ENCODE measurements at regions not wholly inside any gene's neighbourhood (a gene's known extent, or its start where the extent isn't known, plus 50 kb on each side); places are given as distances from the start of the nearest gene placed in this dataset.

- in situ Hi-C loops (cut with HindIII; ENCODE audit: low pct_unique_long_range_greater_than_20kb, low sequenced_read_pairs) = no loop called here
- TF ChIP-seq POLR2AphosphoS5 (IDR thresholded peaks at IDR 0.05; ENCODE audit: low read depth, low read length) (no peak), REST (IDR thresholded peaks at IDR 0.05; ENCODE audit: insufficient read depth in 1 of 2, low read depth in 2 of 2, low read length in 1 of 2) (no peak)
- ChIA-PET POLR2A (no interaction called here), CTCF (interaction anchor here (0.5 kb wide), 1 partner anchor 951 kb away, joined by 3 read pairs; no protein-coding TSS in a partner anchor)
- Histone ChIP-seq H3K36me3 (ENCODE audit: control insufficient read depth, insufficient read depth, low read length) (no peaks in the 10 kb centered on the region), H3K4me3 (ENCODE audit: low read depth in 2 of 2, low read length in 2 of 2) (no peak overlapping the region), H3K27me3 (ENCODE audit: control insufficient read depth, insufficient read depth, low read length) (no peaks in the 10 kb centered on the region), H3K27ac (ENCODE audit: low read length) (no peak overlapping the region), H3K9me3 (ENCODE audit: control insufficient read depth, insufficient read depth, low read depth, low read length) (0 out of 2 replicates have a peak, but pooled peaks cover 2% of the 10 kb centered on the region), H3K4me1 (ENCODE audit: control insufficient read depth, insufficient read depth, low read length) (peaks cover 8% of the 10 kb centered on the region)
- intact Hi-C loops (cut with micrococcal nuclease; ENCODE audit: unreplicated experiment) = no loop called here
- no TSS peak for BruUV-seq (replicated peaks)
- DNase-seq (ENCODE audit: low read depth, low spot score) (no peak), ATAC-seq (no peak)
Measured at GRCh38 chr2:150125188-150125587, 362.3 kb downstream of the RND3 start.

- intact Hi-C loops (cut with micrococcal nuclease; ENCODE audit: unreplicated experiment) = no loop called here
- H3K9me3 ChIP-seq (ENCODE audit: control insufficient read depth, insufficient read depth, low read depth, low read length) = 0 out of 2 replicates have a peak, but pooled peaks cover 2% of the 10 kb centered on the region
- no peak overlapping the region for H3K4me3 ChIP-seq (ENCODE audit: low read depth in 2 of 2, low read length in 2 of 2)
- CTCF ChIA-PET = no interaction called here
- H3K27ac ChIP-seq (ENCODE audit: low read length) = no peak overlapping the region
- TF ChIP-seq CTCF (IDR thresholded peaks at IDR 0.05) = no peak
- TF ChIP-seq POLR2AphosphoS5 (IDR thresholded peaks at IDR 0.05; ENCODE audit: low read depth, low read length) = no peak
- no peak for TF ChIP-seq TCF7L2 (IDR thresholded peaks at IDR 0.05; ENCODE audit: low read depth, low read length)
- TF ChIP-seq SIN3A (IDR thresholded peaks at IDR 0.05; ENCODE audit: borderline replicate concordance, insufficient read depth, low read depth, low read length) = no peak
- TF ChIP-seq REST (IDR thresholded peaks at IDR 0.05; ENCODE audit: insufficient read depth in 1 of 2, low read depth in 2 of 2, low read length in 1 of 2) = no peak
- peaks cover 4% of the 10 kb centered on the region; the same call in 1 of the 2 replicates for H3K4me1 ChIP-seq (ENCODE audit: control insufficient read depth, insufficient read depth, low read length)
- DNase-seq (ENCODE audit: low read depth, low spot score) (no peak), ATAC-seq (no peak)
- H3K27me3 ChIP-seq (ENCODE audit: control insufficient read depth, insufficient read depth, low read length) = no peaks in the 10 kb centered on the region
- in situ Hi-C loops (cut with HindIII; ENCODE audit: low pct_unique_long_range_greater_than_20kb, low sequenced_read_pairs) = no loop called here
- H3K36me3 ChIP-seq (ENCODE audit: control insufficient read depth, insufficient read depth, low read length) = no peaks in the 10 kb centered on the region
- POLR2A ChIA-PET = no interaction called here
- no TSS peak for BruUV-seq (replicated peaks)
Measured at GRCh38 chr2:150124739-150125138, 362.7 kb downstream of the RND3 start.
